Ascending aorta (tissue), 2 donors: ENCODE measurements at regions not wholly inside any gene's neighbourhood (a gene's known extent, or its start where the extent isn't known, plus 50 kb on each side); places are given as distances from the start of the nearest gene placed in this dataset.

Experiments
- DNase-seq, 2 donors: peaks; one replicate each; pipeline ENCODE4 v3.0.0-alpha.2; 2019; ENCODE audit warnings: low spot score in 2 of 2
- H3K27ac ChIP-seq, 2 donors: fragments of 200-600 bp; sonication (generic); one replicate each; pipeline ENCODE4 v1.5.1; 2016 to 2017; ENCODE audit warnings: mild to moderate bottlenecking in 1 of 2
- H3K27me3 ChIP-seq: fragments of 200-600 bp; sonication (generic); one replicate; pipeline ENCODE4 v1.5.1; 2017
- H3K36me3 ChIP-seq, 2 donors: fragments of 200-600 bp; sonication (generic); one replicate each; pipeline ENCODE4 v1.5.1; 2016
- H3K4me1 ChIP-seq, 2 donors: fragments of 200-600 bp; sonication (generic); one replicate each; pipeline ENCODE4 v1.5.1; 2016 to 2017; ENCODE audit warnings: mild to moderate bottlenecking in 1 of 2
- H3K4me3 ChIP-seq, 2 donors: fragments of 200-600 bp; sonication (generic); one replicate each; pipeline ENCODE4 v1.5.1; 2016 to 2017; ENCODE audit warnings: mild to moderate bottlenecking in 1 of 2
- H3K9me3 ChIP-seq, 2 donors: fragments of 200-600 bp; sonication (generic); one replicate each; pipeline ENCODE4 v1.5.1; 2016
- CTCF ChIP-seq, 3 experiments: fragments of 200-600 bp in 2 of 3; fragments of 450-650 bp in 1 of 3; sonication (generic) in 2 of 3; IDR thresholded peaks; one replicate each; pipeline ENCODE4 v1.5.1; 2016 to 2019; ENCODE audit warnings: antibody characterized with exemption in 3 of 3, mild to moderate bottlenecking in 1 of 3, moderate library complexity in 1 of 3
- intact Hi-C: fragments of 100-400 bp; cut with DNase I; formaldehyde crosslinking; loops from one replicate; pipeline ENCODE4 v1.15.1; 2023

- H3K27me3 ChIP-seq, result no peaks in the 10 kb centered on the region
- H3K36me3 ChIP-seq, result no peaks in the 10 kb centered on the region
- no peak for DNase-seq
- no peaks in the 10 kb centered on the region for H3K4me1 ChIP-seq
- H3K27ac ChIP-seq, result no peak overlapping the region
- no peaks in the 10 kb centered on the region for H3K9me3 ChIP-seq
- no peak overlapping the region for H3K4me3 ChIP-seq
- intact Hi-C loops, result no loop called here
- no peak for TF ChIP-seq CTCF (IDR thresholded peaks at IDR 0.05)
Measured at GRCh38 chr13:80113714-80114454, 227.0 kb downstream of the SPRY2 start.

GRCh38 chr13:80109303-80109702, 231.6 kb downstream of the SPRY2 start:
- no peaks in the 10 kb centered on the region for H3K9me3 ChIP-seq
- H3K4me1 ChIP-seq, result no peaks in the 10 kb centered on the region
- no peak for DNase-seq
- H3K27ac ChIP-seq, result no peak overlapping the region
- H3K4me3 ChIP-seq, result no peak overlapping the region
- no peaks in the 10 kb centered on the region for H3K27me3 ChIP-seq
- intact Hi-C loops, result no loop called here
- TF ChIP-seq CTCF (IDR thresholded peaks at IDR 0.05), result no peak
- no peaks in the 10 kb centered on the region for H3K36me3 ChIP-seq

- H3K27me3 ChIP-seq, result no peaks in the 10 kb centered on the region
- intact Hi-C loops, result no loop called here
- no peaks in the 10 kb centered on the region for H3K4me1 ChIP-seq
- H3K9me3 ChIP-seq, result no peaks in the 10 kb centered on the region
- no peak for DNase-seq
- no peak overlapping the region for H3K4me3 ChIP-seq
- H3K27ac ChIP-seq, result no peak overlapping the region
- H3K36me3 ChIP-seq, result no peaks in the 10 kb centered on the region
- TF ChIP-seq CTCF (IDR thresholded peaks at IDR 0.05), result no peak
Measured at GRCh38 chr13:80105350-80105749, 235.6 kb downstream of the SPRY2 start.

- H3K27ac ChIP-seq, result no peak overlapping the region
- H3K9me3 ChIP-seq, result no peaks in the 10 kb centered on the region
- H3K4me3 ChIP-seq, result no peak overlapping the region
- DNase-seq, result no peak
- H3K4me1 ChIP-seq, result no peaks in the 10 kb centered on the region
- TF ChIP-seq CTCF (IDR thresholded peaks at IDR 0.05), result no peak
- no peaks in the 10 kb centered on the region for H3K27me3 ChIP-seq
- no peaks in the 10 kb centered on the region for H3K36me3 ChIP-seq
- intact Hi-C loops, result no loop called here
Measured at GRCh38 chr13:80101040-80101439, 239.9 kb downstream of the SPRY2 start.

- Histone ChIP-seq H3K27ac (no peak overlapping the region), H3K4me3 (no peak overlapping the region), H3K27me3 (no peaks in the 10 kb centered on the region), H3K36me3 (no peaks in the 10 kb centered on the region), H3K9me3 (no peaks in the 10 kb centered on the region), H3K4me1 (no peaks in the 10 kb centered on the region)
- no peak for TF ChIP-seq CTCF (IDR thresholded peaks at IDR 0.05)
- intact Hi-C loops, result no loop called here
- DNase-seq, result no peak
Measured at GRCh38 chr13:80100636-80101035, 240.3 kb downstream of the SPRY2 start.

GRCh38 chr13:80097561-80097960, 243.4 kb downstream of the SPRY2 start:
- no peaks in the 10 kb centered on the region for H3K4me1 ChIP-seq
- no peaks in the 10 kb centered on the region for H3K9me3 ChIP-seq
- no peaks in the 10 kb centered on the region for H3K36me3 ChIP-seq
- no peak overlapping the region for H3K27ac ChIP-seq
- no peak for DNase-seq
- H3K27me3 ChIP-seq, result no peaks in the 10 kb centered on the region
- intact Hi-C loops, result no loop called here
- no peak overlapping the region for H3K4me3 ChIP-seq
- no peak for TF ChIP-seq CTCF (IDR thresholded peaks at IDR 0.05)
